A673 (cell line): ENCODE measurements at regions not wholly inside any gene's neighbourhood (a gene's known extent, or its start where the extent isn't known, plus 50 kb on each side); places are given as distances from the start of the nearest gene placed in this dataset.

Experiments used
- BruUV-seq: library from RNA; stranded (reverse); fragments of 400-500 nt; replicated peaks from 2 replicates; lab custom pipeline; 2021; lab: Mats Ljungman, UMichigan
- CTCF ChIA-PET: fragments of 300-600 bp; sonication (Branson Sonifier 250); formaldehyde crosslinking; loops from one replicate; lab custom pipeline; 2022; ENCODE audit warnings: antibody characterized with exemption; lab: Charles Lee
- POLR2A ChIA-PET: fragments of 300-600 bp; sonication (Branson Sonifier 250); formaldehyde crosslinking; loops from one replicate; lab custom pipeline; 2022; ENCODE audit warnings: antibody characterized with exemption; ENCODE audit not compliant: low non-redundant PET; lab: Charles Lee
- DNase-seq: peaks from one replicate; pipeline ENCODE4 v3.0.0-alpha.2; 2015; ENCODE audit warnings: low spot score
- H3K27ac ChIP-seq: fragments of 200-600 bp; sonication (generic); 2 replicates; pipeline ENCODE4 v1.5.1; 2016; ENCODE audit warnings: mixed run types, low read depth, mild to moderate bottlenecking, mixed read lengths, antibody characterized with exemption, low read length; ENCODE audit not compliant: poor library complexity, severe bottlenecking
- H3K27me3 ChIP-seq: fragments of 200-600 bp; sonication (generic); replicated peaks from 2 replicates; pipeline ENCODE4 v1.6.1; 2017; ENCODE audit warnings: mixed run types, low read depth, mild to moderate bottlenecking, mixed read lengths, antibody characterized with exemption, low read length; ENCODE audit not compliant: insufficient read depth, poor library complexity
- H3K36me3 ChIP-seq: fragments of 200-600 bp; sonication (generic); 2 replicates; pipeline ENCODE4 v1.6.1; 2016; ENCODE audit warnings: mixed run types, mild to moderate bottlenecking, mixed read lengths, antibody characterized with exemption, low read length; ENCODE audit not compliant: insufficient read depth, poor library complexity, severe bottlenecking
- H3K4me1 ChIP-seq: fragments of 200-600 bp; sonication (generic); 2 replicates; pipeline ENCODE4 v1.6.1; 2017; ENCODE audit warnings: mixed run types, mild to moderate bottlenecking, mixed read lengths, antibody characterized with exemption, low read length; ENCODE audit not compliant: insufficient read depth, poor library complexity, severe bottlenecking
- H3K4me3 ChIP-seq: fragments of 200-600 bp; sonication (generic); 2 replicates; pipeline ENCODE4 v1.5.1; 2016; ENCODE audit warnings: low read depth, mixed run types, mild to moderate bottlenecking, mixed read lengths, low read length; ENCODE audit not compliant: poor library complexity, severe bottlenecking
- H3K9me3 ChIP-seq: fragments of 200-600 bp; sonication (generic); 2 replicates; pipeline ENCODE4 v1.6.1; 2016; ENCODE audit warnings: mixed run types, low read depth, mild to moderate bottlenecking, mixed read lengths, antibody characterized with exemption, low read length; ENCODE audit not compliant: poor library complexity, severe bottlenecking
- EZH2 ChIP-seq: fragments of 200-600 bp; sonication (generic); IDR thresholded peaks from 2 replicates; pipeline ENCODE4 v1.6.1; 2017; ENCODE audit warnings: borderline replicate concordance, low read depth, mild to moderate bottlenecking, mixed read lengths, antibody characterized with exemption, low read length; ENCODE audit not compliant: poor library complexity, severe bottlenecking
- intact Hi-C: fragments of 100-400 bp; cut with micrococcal nuclease; formaldehyde crosslinking; loops from one replicate; pipeline ENCODE4 v1.10.0; 2022; ENCODE audit not compliant: unreplicated experiment
- TF ChIP-seq, protein P1 (sequence below): fragments of 300-800, 200-600 bp; sonication (generic); conservative IDR thresholded peaks from 2 replicates; pipeline ENCODE4 v1.5.1; 2017; ENCODE audit warnings: low read depth, mild to moderate bottlenecking, antibody characterized with exemption, low read length, moderate library complexity, mixed read lengths

DNA sequence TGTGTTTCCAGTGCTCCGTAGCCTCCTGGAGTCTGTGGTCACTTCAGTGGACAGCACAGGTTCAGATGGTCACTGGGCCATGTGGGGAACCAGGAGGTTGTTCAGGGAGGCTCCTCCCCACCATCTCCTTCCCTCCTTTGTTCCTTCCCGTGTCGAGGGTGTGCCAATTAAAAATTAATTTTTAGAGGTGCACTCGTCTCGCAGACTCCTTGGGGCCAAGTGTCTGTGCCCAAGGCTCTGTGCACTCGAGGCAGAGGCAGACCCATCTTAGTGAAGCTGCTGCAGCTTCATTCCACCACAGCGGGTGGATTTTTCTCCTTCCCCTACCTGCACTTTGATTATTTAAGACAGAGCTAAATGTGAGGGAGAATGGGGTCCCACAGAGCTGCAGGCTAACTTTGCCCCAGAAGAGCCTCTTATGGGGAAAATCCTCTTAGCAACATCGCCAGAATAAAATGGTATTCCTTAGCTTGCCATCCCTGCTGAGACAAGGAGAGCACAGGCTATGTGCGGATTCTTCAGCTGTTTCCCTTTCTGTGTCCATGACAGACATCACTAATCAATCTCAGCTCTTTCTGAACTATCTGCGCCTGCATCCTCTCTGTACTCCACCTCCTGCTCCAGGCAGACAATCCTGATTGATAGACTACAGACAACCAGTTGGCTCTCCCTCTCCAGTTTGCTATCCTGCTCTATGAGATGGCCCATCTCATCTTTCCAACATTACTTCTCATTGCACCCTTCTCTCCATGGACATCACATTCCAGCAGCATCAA, 159.5 kb downstream of the VRK1 start:
- no TSS peak for BruUV-seq
- Histone ChIP-seq H3K9me3 (no peaks in the 10 kb centered on the region), H3K27me3 (no peaks in the 10 kb centered on the region), H3K27ac (no peak overlapping the region), H3K36me3 (no peaks in the 10 kb centered on the region), H3K4me1 (no peaks in the 10 kb centered on the region), H3K4me3 (no peak overlapping the region)
- CTCF ChIA-PET: no interaction called here
- DNase-seq: no peak
- intact Hi-C loops: no loop called here
- no peak for TF ChIP-seq EZH2
- TF ChIP-seq, protein P1, sequence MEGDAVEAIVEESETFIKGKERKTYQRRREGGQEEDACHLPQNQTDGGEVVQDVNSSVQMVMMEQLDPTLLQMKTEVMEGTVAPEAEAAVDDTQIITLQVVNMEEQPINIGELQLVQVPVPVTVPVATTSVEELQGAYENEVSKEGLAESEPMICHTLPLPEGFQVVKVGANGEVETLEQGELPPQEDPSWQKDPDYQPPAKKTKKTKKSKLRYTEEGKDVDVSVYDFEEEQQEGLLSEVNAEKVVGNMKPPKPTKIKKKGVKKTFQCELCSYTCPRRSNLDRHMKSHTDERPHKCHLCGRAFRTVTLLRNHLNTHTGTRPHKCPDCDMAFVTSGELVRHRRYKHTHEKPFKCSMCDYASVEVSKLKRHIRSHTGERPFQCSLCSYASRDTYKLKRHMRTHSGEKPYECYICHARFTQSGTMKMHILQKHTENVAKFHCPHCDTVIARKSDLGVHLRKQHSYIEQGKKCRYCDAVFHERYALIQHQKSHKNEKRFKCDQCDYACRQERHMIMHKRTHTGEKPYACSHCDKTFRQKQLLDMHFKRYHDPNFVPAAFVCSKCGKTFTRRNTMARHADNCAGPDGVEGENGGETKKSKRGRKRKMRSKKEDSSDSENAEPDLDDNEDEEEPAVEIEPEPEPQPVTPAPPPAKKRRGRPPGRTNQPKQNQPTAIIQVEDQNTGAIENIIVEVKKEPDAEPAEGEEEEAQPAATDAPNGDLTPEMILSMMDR: no peak
- POLR2A ChIA-PET: no interaction called here

DNA sequence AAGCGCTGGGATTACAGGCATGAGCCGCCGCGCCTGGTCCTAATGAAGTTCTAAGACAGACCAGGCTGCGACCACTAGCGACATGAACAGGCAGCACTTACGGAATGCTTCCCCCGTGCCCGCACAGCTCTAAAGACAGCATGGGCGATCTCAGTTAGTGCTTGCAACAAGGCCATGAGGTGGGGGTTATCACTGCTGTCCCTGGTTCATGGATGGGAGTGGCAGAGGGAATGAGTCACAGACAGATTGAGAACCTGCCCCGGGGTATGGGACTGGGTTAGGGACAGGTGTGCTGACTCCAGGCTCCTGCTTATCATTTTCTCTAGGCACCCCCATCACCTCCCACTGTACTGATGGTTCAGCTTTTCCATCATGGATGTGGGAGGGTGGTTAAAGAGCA, 160.9 kb downstream of the VRK1 start:
- no TSS peak for BruUV-seq
- POLR2A ChIA-PET: no interaction called here
- Histone ChIP-seq H3K27ac (no peak overlapping the region), H3K9me3 (no peaks in the 10 kb centered on the region), H3K4me3 (no peak overlapping the region), H3K4me1 (no peaks in the 10 kb centered on the region), H3K27me3 (no peaks in the 10 kb centered on the region), H3K36me3 (no peaks in the 10 kb centered on the region)
- intact Hi-C loops: no loop called here
- DNase-seq: no peak
- CTCF ChIA-PET: no interaction called here
- TF ChIP-seq, protein P1: no peak
- TF ChIP-seq EZH2: no peak

DNA sequence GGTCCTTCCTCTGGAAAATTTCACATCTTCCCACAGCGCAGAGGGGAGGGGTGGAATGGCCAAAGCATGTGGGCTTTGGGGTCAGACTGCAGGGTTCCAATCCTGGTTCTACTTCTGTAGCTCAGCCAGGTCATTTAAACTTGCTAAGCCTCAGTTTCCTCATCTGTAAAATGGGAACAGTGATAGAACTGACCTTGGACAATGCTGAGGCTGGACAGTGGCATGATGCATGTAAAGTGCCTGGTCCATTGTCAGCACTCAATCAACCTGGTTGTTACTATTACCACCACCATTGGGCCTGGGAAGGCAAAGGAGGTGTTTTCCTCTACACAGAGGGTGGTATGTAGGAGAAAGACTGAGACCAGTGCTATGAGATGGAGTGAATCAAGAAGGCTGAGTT, 162.8 kb downstream of the VRK1 start:
- intact Hi-C loops: no loop called here
- POLR2A ChIA-PET: no interaction called here
- CTCF ChIA-PET: no interaction called here
- no TSS peak for BruUV-seq
- Histone ChIP-seq H3K27me3 (no peaks in the 10 kb centered on the region), H3K27ac (no peak overlapping the region), H3K4me1 (no peaks in the 10 kb centered on the region), H3K4me3 (no peak overlapping the region), H3K36me3 (no peaks in the 10 kb centered on the region), H3K9me3 (no peaks in the 10 kb centered on the region)
- DNase-seq: no peak
- TF ChIP-seq EZH2: no peak
- TF ChIP-seq, protein P1: no peak
